ENCODE measurements at regions not wholly inside any gene's neighbourhood (a gene's known extent, or its start where the extent isn't known, plus 50 kb on each side); places are given as distances from the start of the nearest gene placed in this dataset.

GRCh38 chr18:78727877-78728783 is 251.5 kb upstream of the SALL3 start:
- ATAC-seq = no peak

GRCh38 chr18:78728784-78729467 is 250.7 kb upstream of the SALL3 start:
- ATAC-seq = no peak
- DNase-seq = no peak

More at GRCh38 chr18:78727877-78728783, 251.5 kb upstream of the SALL3 start:
- no peak for DNase-seq

- no peak for DNase-seq
- no peak for ATAC-seq
Measured at GRCh38 chr18:78730546-78730945, 249.1 kb upstream of the SALL3 start.

- ATAC-seq (no peak), DNase-seq (no peak)
Measured at GRCh38 chr18:78731016-78731397, 248.6 kb upstream of the SALL3 start.

- DNase-seq = no peak
- ATAC-seq = no peak
Measured at GRCh38 chr18:78731398-78732032, 248.1 kb upstream of the SALL3 start.

- ATAC-seq = no peak
- no peak for DNase-seq
Measured at GRCh38 chr18:78732273-78733210, 247.1 kb upstream of the SALL3 start.

- no peak for ATAC-seq
- no peak for DNase-seq
Measured at GRCh38 chr18:78733762-78734613, 245.6 kb upstream of the SALL3 start.

GRCh38 chr18:78734614-78734945 is 245.0 kb upstream of the SALL3 start:
- ATAC-seq = no peak
- no peak for DNase-seq

- DNase-seq (no peak), ATAC-seq (no peak)
Measured at GRCh38 chr18:78735131-78736014, 244.2 kb upstream of the SALL3 start.

GRCh38 chr18:78736015-78736690 is 243.5 kb upstream of the SALL3 start:
- DNase-seq = no peak

GRCh38 chr18:78737006-78737915 is 242.4 kb upstream of the SALL3 start:
- DNase-seq (no peak), ATAC-seq (no peak)

More at GRCh38 chr18:78736015-78736690, 243.5 kb upstream of the SALL3 start:
- ATAC-seq = no peak

- DNase-seq (no peak), ATAC-seq (no peak)
Measured at GRCh38 chr18:78738076-78738690, 241.4 kb upstream of the SALL3 start.

- no peak for ATAC-seq
- no peak for DNase-seq
Measured at GRCh38 chr18:78739115-78739514, 240.5 kb upstream of the SALL3 start.

- no peak for DNase-seq
Measured at GRCh38 chr18:78739882-78740677, 239.5 kb upstream of the SALL3 start.

GRCh38 chr18:78740876-78741275 is 238.7 kb upstream of the SALL3 start:
- DNase-seq (no peak), ATAC-seq (no peak)

More at GRCh38 chr18:78739882-78740677, 239.5 kb upstream of the SALL3 start:
- no peak for ATAC-seq

GRCh38 chr18:78741381-78742217 is 238.0 kb upstream of the SALL3 start:
- ATAC-seq = no peak
- no peak for DNase-seq
